MM.1S (cell line): ENCODE measurements at regions not wholly inside any gene's neighbourhood (a gene's known extent, or its start where the extent isn't known, plus 50 kb on each side); places are given as distances from the start of the nearest gene placed in this dataset.

Experiments used
- DNase-seq: peaks from one replicate; pipeline ENCODE4 v3.0.0-alpha.2; 2015
- H2AFZ ChIP-seq: fragments of 300-600 bp; sonication (generic); 2 replicates; pipeline ENCODE4 v1.6.0; 2016; ENCODE audit warnings: antibody characterized with exemption, low read length
- H3F3A ChIP-seq: fragments of 300-600 bp; sonication (generic); 2 replicates; pipeline ENCODE4 v1.6.1; 2016; ENCODE audit warnings: mild to moderate bottlenecking, antibody characterized with exemption, low read length, moderate library complexity, mixed read lengths; ENCODE audit not compliant: insufficient read depth
- H3K27ac ChIP-seq: fragments of 300-600 bp; sonication (generic); 2 replicates; pipeline ENCODE4 v1.5.1; 2016; ENCODE audit warnings: mild to moderate bottlenecking, low read length
- H3K27me3 ChIP-seq: fragments of 300-600 bp; sonication (generic); replicated peaks from 2 replicates; pipeline ENCODE4 v1.6.0; 2016; ENCODE audit warnings: low read length; ENCODE audit not compliant: insufficient read depth
- H3K36me3 ChIP-seq: fragments of 300-600 bp; sonication (generic); replicated peaks from 2 replicates; pipeline ENCODE4 v1.6.1; 2016; ENCODE audit warnings: mild to moderate bottlenecking, low read length, mixed read lengths; ENCODE audit not compliant: insufficient read depth
- H3K4me1 ChIP-seq: fragments of 300-600 bp; sonication (generic); 2 replicates; pipeline ENCODE4 v1.6.1; 2016; ENCODE audit warnings: low read length, mixed read lengths
- H3K4me2 ChIP-seq: fragments of 300-600 bp; sonication (generic); 2 replicates; pipeline ENCODE4 v1.6.0; 2016; ENCODE audit warnings: low read depth, low read length
- H3K4me3 ChIP-seq: fragments of 300-600 bp; sonication (generic); 2 replicates; pipeline ENCODE4 v1.5.1; 2016; ENCODE audit warnings: low read length, mixed read lengths
- H3K79me2 ChIP-seq: fragments of 300-600 bp; sonication (generic); 2 replicates; pipeline ENCODE4 v1.6.1; 2016; ENCODE audit warnings: mixed run types, low read length, mixed read lengths
- H3K9ac ChIP-seq: fragments of 300-600 bp; sonication (generic); 2 replicates; pipeline ENCODE4 v1.6.1; 2016; ENCODE audit warnings: low read length, mixed read lengths
- H3K9me2 ChIP-seq: fragments of 300-600 bp; sonication (generic); replicated peaks from 2 replicates; pipeline ENCODE4 v1.6.1; 2016; ENCODE audit warnings: mild to moderate bottlenecking, low read length, mixed read lengths; ENCODE audit not compliant: insufficient read depth
- H3K9me3 ChIP-seq: fragments of 300-600 bp; sonication (generic); replicated peaks from 2 replicates; pipeline ENCODE4 v1.6.1; 2016; ENCODE audit warnings: mild to moderate bottlenecking, low read length, mixed read lengths; ENCODE audit not compliant: insufficient read depth
- H4K20me1 ChIP-seq: fragments of 300-600 bp; sonication (generic); 2 replicates; pipeline ENCODE4 v1.6.1; 2016; ENCODE audit warnings: mild to moderate bottlenecking, low read length, moderate library complexity, mixed read lengths; ENCODE audit not compliant: insufficient read depth
- EZH2 ChIP-seq: fragments of 300-600 bp; sonication (generic); optimal IDR thresholded peaks from 2 replicates; pipeline ENCODE3; 2017; ENCODE audit warnings: low read depth, mild to moderate bottlenecking, antibody characterized with exemption, low read length, mixed read lengths
- EZH2phosphoT487 ChIP-seq: fragments of 300-600 bp; sonication (generic); IDR thresholded peaks from 2 replicates; pipeline ENCODE4 v1.6.1; 2018; ENCODE audit warnings: antibody characterized with exemption, low read length
- TF ChIP-seq, protein P1 (sequence below): fragments of 300-600 bp; sonication (generic); IDR thresholded peaks from 2 replicates; pipeline ENCODE4 v1.5.1; 2016; ENCODE audit warnings: antibody characterized with exemption, low read length, mixed read lengths

DNA sequence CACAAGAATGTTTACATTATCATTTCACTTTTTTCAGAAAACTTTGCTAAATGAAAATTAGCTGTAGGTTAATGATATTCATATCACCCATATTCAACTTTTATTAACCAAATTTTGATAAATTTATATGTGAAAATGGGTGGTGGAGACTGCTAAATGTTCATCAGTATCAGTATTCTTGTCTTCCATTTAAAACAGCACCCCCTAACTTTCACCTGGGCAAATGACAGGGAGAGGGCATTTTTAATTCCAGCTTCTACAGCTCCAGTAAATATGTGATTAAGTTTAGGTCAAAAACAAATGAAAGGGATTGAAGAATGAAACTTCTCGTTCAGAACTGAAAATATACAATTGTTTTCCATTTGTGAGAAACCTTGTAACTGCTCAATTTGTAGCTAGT is 722.2 kb downstream of the KCNT2 start:
- TF ChIP-seq, protein P1, sequence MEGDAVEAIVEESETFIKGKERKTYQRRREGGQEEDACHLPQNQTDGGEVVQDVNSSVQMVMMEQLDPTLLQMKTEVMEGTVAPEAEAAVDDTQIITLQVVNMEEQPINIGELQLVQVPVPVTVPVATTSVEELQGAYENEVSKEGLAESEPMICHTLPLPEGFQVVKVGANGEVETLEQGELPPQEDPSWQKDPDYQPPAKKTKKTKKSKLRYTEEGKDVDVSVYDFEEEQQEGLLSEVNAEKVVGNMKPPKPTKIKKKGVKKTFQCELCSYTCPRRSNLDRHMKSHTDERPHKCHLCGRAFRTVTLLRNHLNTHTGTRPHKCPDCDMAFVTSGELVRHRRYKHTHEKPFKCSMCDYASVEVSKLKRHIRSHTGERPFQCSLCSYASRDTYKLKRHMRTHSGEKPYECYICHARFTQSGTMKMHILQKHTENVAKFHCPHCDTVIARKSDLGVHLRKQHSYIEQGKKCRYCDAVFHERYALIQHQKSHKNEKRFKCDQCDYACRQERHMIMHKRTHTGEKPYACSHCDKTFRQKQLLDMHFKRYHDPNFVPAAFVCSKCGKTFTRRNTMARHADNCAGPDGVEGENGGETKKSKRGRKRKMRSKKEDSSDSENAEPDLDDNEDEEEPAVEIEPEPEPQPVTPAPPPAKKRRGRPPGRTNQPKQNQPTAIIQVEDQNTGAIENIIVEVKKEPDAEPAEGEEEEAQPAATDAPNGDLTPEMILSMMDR = 0 out of 2 replicates have a peak, but pooled peaks have one; percentile 17
- TF ChIP-seq EZH2 = no peak
- no peak for DNase-seq
- no peak overlapping the region for H2AFZ ChIP-seq
- H3K9ac ChIP-seq = no peak overlapping the region
- H3K4me3 ChIP-seq = no peak overlapping the region
- no peaks in the 10 kb centered on the region for H3K36me3 ChIP-seq
- no peak overlapping the region for H3K27ac ChIP-seq
- H3K4me1 ChIP-seq = no peaks in the 10 kb centered on the region
- H3K9me2 ChIP-seq = no peaks in the 10 kb centered on the region
- H3K9me3 ChIP-seq = no peaks in the 10 kb centered on the region
- H3F3A ChIP-seq = no peaks in the 10 kb centered on the region
- H3K4me2 ChIP-seq = no peak overlapping the region
- H4K20me1 ChIP-seq = no peaks in the 10 kb centered on the region
- H3K27me3 ChIP-seq = no peaks in the 10 kb centered on the region
- no peaks in the 10 kb centered on the region for H3K79me2 ChIP-seq

- Histone ChIP-seq H3K9me2 (no peaks in the 10 kb centered on the region), H3F3A (no peaks in the 10 kb centered on the region), H3K79me2 (no peaks in the 10 kb centered on the region), H3K9ac (no peak overlapping the region), H3K27me3 (no peaks in the 10 kb centered on the region), H3K9me3 (no peaks in the 10 kb centered on the region), H3K4me2 (no peak overlapping the region), H3K27ac (no peak overlapping the region), H3K4me3 (no peak overlapping the region), H3K36me3 (no peaks in the 10 kb centered on the region), H2AFZ (no peak overlapping the region), H3K4me1 (no peaks in the 10 kb centered on the region), H4K20me1 (no peaks in the 10 kb centered on the region)
- DNase-seq = no peak
- TF ChIP-seq, protein P1 = no peak
- TF ChIP-seq EZH2phosphoT487 (no peak), EZH2 (no peak)
Observed at GRCh38 chr1:195878478-195878877, 729.8 kb downstream of the KCNT2 start.

- no peaks in the 10 kb centered on the region for H3F3A ChIP-seq
- H3K36me3 ChIP-seq = no peaks in the 10 kb centered on the region
- H3K27me3 ChIP-seq = no peaks in the 10 kb centered on the region
- no peak overlapping the region for H3K9ac ChIP-seq
- H3K4me2 ChIP-seq = no peak overlapping the region
- H4K20me1 ChIP-seq = no peaks in the 10 kb centered on the region
- no peaks in the 10 kb centered on the region for H3K4me1 ChIP-seq
- no peaks in the 10 kb centered on the region for H3K79me2 ChIP-seq
- no peak for TF ChIP-seq EZH2
- TF ChIP-seq, protein P1 = no peak
- TF ChIP-seq EZH2phosphoT487 = no peak
- H3K9me2 ChIP-seq = no peaks in the 10 kb centered on the region
- H3K4me3 ChIP-seq = no peak overlapping the region
- no peaks in the 10 kb centered on the region for H3K9me3 ChIP-seq
- H3K27ac ChIP-seq = no peak overlapping the region
- DNase-seq = no peak
- no peak overlapping the region for H2AFZ ChIP-seq
Observed at GRCh38 chr1:195876792-195877191, 731.4 kb downstream of the KCNT2 start.
